ENCODE measurements at regions not wholly inside any gene's neighbourhood (a gene's known extent, or its start where the extent isn't known, plus 50 kb on each side); places are given as distances from the start of the nearest gene placed in this dataset.

DNA sequence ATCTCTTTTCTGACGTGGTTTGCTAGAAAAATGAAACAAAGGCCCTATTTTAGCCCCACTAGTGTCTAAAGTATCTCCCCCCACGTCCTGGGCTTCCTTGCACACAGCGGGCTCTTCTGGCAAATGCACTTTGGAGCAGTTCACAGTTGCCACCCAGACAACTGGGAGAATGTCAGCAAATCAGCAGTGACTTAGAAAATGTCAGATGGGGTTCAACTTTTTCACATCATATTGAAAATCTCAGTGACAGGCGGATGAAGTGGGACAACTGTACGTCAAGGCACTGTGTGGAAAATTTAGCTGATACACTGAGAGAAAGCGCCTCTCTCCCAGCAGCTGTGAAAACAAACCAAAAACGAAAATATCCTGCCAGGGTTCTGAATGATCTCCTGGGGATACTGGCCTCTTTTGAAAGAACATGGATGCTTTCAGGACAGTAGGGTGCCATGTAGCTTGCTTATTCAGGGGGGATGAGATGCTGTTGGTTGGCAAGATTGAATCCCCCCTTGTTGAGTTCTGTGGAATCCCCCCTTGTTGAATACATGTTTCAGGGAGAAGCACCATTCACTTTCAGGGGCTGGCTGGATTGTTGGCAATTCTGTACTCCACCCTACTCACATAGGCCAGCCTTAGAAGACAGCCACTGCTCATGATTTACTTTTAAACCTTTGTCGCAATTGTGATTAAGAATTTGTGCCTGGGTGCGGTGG lies 372.8 kb upstream of the CELF2 start:
- DNase-seq, result no peak

DNA sequence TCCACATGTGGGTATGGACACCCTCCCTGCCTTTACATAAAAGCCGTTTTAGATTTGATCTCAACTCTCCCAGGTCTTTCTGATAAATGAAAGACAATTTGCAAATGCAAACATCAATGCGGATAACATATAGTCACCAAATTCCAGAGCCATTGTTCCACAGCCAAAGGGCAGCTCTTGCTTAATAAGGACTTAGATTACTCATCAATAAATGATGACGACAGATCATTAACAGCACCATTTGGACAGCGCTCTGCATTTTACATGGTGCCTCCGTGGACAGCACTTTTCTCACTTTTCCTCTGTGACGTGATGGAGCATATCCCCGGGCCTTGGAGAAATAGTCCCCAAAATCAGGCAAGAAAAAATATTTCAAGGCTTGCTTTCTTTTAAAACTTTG lies 370.3 kb upstream of the CELF2 start:
- DNase-seq, result no peak

DNA sequence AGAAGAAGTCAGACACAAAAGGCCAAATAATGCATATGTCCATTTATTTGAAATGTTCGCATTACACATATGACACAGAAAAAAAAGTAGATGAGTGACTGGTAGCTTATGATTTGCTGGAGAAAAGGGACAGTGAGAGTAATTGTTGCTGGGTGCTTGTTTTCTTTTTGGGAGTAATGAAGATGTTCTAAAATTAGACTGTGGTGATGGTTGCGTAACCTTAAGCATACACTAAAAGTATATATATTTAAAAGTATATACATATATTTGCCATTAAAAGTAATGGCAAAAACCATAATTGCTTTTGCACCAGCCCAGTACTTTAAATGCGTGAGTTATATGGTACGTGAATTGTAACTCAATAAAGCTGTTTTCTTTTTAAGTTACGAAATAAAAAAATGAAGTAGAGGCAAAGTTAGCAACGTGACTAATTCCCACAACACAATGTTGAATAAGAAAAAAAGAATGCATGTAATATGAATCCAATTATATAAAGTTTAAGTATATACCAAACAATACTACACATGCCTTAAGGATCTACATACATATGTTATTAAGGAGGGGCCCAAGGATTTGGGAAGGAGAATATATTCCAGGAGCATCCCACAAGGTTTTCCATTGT lies 360.4 kb upstream of the CELF2 start:
- DNase-seq, result no peak

DNA sequence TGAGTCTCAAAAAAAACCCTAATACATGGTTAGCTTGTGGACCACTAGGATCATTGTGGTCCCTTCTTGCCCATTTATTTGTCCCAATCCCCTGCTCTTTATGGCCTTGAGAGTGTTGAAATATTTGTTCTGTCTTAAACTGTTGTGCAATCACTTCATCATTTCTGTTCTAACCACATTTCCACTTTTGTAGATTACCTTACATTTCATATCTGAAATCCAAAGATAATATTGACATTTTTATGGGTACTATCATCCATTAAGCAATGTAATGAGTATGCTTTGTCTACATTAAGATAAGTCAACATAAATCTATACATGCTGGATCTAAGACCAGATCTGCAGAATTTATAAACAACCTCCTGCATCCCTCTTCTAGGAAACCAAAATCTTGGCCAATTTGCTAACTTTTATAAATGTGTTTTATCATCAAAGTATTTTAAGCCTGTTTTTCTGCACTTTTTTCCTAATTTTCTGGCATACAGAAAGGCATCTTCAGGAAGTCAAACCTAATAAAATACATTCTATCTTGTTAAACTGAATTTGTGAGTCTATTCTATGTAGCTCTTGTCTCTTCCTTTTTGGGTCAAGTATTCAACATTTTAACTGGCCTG lies 359.4 kb upstream of the CELF2 start:
- DNase-seq, result no peak

DNA sequence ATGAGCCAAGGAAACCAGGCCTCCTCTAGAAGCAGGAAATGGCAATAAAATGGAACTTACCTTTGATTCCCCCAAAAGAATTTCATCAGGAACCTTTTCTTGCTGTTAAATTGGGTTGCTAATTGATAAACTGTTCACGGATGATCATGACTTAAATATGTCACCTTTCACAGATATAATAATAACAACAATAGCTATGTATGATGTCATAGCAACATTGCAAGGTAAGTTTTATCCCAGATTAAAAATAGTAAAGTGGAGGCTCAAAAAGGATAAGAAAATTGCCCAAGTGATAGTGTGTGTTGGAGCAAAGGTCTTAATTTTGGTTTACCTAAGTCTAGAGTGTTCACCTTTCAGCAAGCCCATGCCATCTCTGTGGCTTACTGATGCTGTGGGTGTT lies 357.6 kb upstream of the CELF2 start:
- DNase-seq, result no peak

DNA sequence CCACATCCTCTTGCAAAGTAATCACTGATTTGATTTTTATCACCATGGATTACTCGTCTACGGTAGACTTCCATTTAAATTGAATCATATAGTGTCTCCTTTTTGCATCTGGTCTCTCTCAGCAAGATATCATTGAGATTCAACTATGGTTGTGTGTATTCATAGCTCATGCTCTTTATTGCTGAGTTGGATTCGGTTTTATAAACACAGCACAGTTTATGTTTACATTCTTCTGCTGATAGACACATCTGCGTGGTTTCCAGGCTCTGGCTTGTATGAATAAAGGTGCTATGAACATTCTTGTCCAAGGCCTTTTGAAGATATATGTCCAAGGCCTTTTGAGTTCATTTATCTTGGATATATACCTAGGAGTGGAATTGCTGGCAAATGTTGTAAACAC lies 356.5 kb upstream of the CELF2 start:
- DNase-seq, result no peak

DNA sequence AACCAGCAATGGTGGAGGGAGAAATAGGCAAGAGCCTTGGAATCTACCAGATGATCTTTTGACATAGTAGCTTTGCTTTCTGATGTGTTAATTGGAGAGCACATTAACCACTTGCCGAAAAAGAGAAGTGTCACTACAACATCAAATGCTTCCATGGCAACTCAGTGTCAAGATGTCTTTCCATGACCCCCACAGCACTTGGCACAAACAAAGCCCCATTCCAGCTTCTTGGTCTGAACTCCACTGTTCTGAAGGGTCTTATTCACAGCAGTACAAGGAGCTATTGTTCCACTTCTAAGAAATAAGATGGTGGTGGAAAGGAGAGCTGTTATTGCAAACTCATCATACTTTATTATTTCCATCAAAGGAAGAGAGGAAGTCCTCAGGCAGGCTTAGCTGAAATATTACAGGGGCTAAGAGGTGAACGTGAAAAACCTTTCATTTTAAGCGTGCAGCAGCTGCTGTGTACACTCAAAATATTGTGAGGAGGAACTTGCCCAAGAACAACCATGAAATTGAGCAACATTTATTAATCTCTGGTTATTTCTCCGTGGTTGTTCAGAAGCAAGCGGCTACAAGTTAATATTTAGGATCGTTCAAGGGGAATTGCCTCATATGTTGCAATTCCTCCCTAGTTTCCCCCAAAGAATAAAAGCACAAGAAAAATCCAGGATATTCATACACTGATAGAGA lies 354.8 kb upstream of the CELF2 start:
- no peak for DNase-seq

DNA sequence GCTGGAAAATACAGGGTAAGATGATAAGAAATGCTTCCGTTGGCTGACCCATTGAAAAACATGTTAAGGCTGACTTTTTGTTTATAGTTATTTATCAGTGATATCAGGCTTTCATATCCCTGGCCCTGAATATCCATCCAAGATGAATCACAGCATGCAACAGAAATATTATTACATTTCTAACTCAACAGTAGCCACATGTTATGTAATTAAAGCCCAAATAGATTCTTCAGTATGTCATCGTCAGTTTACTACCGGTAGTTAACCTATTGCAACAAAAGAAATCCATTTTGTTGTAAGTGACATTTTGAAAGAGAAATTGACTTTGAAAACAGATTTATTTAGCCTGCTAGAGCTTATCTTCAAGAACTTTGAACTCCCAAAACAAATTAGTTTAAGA lies 354.1 kb upstream of the CELF2 start:
- no peak for DNase-seq

DNA sequence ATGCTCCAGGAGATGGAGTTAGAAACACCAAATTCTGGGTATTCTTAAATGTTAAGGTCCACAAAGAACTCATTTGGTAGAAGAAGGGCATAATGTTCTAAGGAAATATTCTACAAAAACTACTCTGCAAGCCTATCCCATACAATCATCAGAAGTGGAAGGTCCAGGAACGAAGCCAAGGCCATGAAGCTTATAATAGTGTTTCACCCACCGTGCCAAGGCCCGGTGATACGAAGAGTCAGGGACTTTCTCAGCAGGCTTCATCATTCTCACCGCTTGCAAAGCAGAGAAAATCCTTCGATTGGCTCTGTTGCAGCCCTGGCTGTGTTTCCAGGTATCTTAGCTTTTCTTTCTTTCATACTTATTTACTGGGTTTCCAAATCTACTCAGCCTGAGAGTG lies 351.9 kb upstream of the CELF2 start:
- DNase-seq, result no peak

DNA sequence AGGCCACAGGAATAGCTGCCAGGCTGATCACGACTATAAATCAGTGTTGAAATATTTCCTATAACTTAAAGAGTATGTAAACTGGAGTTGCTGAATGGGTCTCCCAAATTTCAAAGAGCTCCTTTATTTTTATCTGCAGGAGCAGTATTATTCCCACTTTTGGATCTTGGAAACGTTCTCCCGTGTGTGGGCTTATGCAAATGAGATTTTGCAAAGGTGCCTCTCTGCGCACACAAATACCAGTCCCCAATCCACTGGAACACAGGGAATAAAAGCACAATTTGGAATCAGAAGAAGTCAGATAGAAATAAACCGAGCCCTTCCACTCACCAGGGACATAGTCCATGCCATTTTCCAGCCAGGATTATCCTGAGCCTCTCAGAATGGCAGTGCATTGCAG lies 350.2 kb upstream of the CELF2 start:
- DNase-seq, result no peak

DNA sequence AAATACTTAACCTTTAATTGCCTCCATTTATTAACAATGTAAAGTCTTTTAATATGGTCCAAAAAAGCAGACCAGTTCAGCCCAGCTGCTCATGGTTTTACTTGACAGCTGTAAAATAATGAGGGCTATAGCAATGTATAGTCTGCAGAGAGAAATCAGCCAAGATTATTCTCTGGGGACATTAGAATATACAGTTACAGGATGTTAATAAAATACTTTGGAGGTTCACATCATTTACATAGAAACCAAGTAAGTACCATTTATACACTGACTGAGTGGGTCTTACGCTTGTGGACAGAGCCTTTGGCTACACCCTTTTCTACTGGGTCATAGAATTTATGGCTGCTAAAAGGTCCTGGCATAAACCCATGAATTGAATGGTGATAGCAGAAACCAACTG lies 340.7 kb upstream of the CELF2 start:
- no peak for DNase-seq

DNA sequence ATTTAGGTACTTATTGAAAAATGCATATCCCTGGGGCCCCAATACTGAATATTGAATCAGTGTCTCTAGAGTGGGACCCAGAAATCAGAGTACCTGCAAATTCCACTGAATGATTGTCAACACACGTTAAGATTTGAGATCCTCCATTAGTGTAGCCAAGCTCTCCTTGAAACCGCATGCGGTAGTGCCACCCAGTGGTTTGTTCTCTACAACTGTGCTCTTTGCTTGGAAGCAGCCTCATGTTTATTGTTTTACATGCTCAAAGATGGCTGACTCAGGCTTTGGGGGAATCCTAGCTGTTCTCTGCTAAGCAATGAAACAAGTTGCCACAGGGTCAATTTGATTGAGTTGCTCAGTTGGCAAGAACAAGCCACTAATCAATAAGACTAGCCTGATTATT lies 340.2 kb upstream of the CELF2 start:
- DNase-seq, result no peak

DNA sequence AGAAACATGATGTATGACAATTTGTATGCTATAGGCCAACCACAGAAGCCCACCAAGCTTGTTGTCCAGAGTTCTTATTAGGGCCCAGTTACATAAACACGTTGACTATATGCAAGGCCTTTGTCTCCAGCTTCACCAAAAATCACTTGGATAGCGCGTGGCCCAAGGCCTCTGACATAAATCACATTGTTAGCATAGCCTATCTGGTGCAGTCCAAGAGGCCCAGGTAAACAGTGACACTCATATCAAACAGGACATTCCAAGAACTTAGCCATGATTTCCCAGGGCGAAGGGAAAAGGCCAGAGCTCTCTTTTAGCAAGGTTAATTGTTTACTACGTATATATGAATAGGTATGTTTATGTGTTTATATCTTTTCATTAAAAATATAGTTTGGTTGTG lies 337.2 kb upstream of the CELF2 start:
- no peak for DNase-seq

DNA sequence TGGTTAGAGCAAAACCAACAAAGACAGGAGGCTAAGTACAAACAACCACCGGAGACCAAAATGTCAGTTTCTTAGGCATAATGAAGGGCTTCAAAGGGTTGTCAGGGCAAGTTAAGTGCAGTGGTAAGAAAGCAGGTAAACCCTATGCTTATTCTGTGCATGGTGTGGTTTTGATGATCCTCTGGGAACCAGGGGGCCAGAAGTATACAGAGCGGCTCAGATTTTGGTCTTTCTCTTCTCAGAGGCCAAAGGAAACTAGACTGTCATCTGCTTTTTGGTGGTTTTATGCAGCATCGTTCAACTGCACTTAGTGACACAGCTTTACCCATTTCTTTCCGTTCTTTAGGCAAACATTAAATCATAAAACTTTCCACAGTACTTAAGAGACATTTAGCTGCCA lies 332.7 kb upstream of the CELF2 start:
- DNase-seq, result no peak

DNA sequence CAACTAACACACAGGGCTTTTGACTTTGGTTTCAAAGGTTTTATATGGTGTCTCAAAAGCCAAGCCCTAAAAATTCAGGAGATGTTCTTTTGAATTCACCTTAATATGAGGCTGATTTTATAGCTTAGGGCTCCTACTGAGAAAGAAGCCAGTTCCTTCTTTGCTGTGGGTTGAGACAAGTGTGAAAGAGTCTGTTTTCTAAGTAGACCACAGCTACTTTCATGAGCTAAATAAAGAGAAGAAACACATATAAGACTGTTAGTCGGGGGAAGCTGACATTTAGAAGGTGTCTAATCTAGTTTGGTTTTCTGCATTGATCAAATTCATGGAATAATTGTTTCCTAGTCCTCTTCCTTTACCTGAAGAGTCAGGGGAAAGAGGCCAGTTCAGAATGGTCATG lies 332.1 kb upstream of the CELF2 start:
- no peak for DNase-seq

DNA sequence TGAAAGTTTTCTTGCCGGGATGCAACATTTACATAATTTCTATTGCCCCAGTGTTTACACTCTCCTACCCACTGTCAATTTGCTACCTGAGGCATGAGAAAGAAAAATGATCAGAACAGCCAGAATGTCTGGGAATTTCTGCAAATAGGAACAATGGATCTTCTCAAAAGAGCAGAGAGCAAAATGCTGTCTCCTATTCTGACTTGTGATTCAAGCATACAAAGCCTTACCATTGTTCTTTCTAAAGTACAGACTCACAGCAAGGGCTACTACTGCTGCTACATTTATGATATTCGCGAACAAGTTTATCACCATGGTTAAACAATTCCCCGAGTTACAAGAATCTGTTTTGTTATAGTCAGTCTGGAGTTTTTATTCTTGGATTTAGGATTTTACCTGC lies 329.9 kb upstream of the CELF2 start:
- no peak for DNase-seq

DNA sequence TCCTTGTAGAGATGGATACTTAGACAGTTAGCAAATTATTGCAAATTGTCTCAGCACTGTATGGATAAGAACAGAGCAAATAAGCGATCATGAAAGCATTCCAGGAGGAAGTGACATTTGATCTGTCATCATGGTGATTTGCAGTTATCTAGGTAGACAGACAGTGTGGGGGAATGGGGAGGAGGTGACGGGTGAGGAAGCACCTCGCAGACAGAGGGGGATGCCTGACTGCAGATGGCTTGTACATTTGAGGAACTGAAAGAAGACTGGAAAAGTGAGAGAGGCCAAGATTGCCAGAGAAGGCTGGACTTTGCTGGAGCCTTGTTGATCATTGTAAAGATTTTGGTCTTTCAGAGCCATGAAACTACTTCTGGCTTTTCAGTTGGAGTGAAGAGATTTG lies 318.2 kb upstream of the CELF2 start:
- no peak for DNase-seq

DNA sequence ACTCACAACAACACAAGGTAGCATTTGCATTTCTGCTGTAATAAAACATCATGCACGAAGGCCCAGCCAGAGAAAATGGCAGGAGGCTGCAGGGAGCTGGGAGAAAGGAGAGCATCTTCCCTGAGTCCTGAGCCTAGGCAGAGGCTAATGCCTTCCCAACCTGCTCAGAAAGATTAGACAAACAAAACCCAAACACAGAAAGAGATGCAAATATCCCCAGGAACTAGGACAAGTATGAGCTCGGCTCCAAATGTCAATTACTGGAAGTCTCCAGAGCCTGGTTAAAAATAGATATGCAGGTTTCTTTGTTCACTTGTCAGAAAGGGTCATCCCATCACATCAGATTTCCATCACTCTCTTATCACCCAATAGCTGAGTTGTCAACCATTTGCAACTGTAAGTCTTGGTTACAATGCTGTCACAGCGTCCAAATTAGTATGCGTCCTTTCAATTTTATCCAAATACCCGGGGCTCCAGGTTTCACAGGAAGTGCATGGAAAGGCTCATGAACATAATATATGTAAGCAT lies 316.5 kb upstream of the CELF2 start:
- no peak for DNase-seq

DNA sequence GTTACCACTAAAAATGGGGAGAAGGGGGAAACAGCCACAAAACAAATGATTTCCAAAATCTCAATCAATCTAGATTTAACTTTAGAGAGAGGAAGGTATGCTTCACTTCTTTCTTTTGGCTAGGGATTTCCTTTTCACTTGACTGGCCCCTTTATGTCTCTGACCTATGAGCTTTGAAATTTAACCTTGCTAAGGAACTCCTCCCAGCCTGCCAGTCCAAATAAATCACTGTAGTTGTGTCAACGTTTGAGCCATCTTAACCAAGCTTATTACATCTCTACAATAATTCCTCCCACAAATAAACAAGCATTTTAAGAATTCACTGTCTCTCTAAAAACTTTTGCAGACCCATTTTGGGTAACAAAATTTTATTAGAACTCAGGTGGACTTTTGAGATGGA lies 315.5 kb upstream of the CELF2 start:
- DNase-seq, result no peak

DNA sequence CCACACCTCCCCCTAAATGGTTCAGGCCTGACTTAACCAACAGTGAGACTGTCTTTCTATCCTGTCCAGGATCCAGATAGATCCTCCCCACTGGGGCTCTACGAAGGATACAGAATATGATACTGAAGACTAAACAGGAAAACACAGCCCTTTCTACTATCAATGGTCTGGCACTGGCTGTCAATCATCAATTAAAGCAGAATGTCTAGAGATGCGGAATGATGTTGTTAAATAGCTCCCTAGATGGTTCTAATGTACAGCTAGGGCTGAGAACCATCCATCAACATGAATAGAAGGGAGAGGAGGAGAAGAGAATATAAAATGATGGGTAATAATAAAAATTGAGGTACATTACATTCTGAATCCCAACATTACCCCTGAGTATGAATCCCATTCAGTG lies 314.3 kb upstream of the CELF2 start:
- no peak for DNase-seq

DNA sequence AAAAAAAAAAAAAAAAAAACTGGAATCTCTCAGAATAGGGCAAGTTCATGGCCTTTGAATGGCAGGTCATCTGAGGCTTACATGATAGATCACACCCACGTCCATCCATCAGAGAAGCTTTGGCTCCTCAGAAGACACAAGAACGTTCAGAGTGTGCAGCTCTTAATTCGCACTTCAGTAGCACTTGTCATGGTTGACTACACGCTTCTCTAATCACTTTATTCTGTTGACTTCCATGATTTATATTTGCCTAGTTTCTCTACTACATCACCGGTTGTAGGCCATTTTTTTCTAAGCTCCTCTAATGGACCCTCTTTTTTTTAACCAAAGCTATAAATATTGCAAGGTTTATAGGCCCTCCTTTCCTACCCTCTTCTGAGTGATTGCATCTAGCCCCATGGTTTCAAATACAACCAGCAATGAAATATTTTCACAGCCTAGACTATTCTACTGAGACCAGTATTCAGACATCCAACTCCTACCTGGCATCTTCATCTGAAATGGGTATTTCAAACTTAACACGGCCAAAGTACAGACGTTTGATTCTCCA lies 305.4 kb upstream of the CELF2 start:
- no peak for DNase-seq

DNA sequence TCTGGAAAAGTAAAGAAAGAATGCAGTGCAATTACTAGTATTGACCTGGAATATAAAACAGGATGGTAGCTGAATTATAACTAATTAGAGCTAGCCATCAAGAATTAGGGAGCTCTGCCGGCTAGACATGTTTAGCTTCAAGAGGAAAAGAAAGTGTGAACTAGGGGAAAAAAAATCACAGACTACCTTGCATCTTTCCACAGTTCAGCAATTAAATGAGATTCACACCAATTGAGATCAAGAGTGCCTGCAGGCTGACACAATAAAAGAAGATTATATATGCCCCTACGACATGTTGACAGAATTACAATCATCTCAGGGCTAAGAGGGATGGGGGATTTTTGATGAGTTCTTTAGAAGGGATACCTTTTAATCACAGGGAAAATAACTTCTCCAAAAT lies 303.3 kb upstream of the CELF2 start:
- DNase-seq, result no peak

DNA sequence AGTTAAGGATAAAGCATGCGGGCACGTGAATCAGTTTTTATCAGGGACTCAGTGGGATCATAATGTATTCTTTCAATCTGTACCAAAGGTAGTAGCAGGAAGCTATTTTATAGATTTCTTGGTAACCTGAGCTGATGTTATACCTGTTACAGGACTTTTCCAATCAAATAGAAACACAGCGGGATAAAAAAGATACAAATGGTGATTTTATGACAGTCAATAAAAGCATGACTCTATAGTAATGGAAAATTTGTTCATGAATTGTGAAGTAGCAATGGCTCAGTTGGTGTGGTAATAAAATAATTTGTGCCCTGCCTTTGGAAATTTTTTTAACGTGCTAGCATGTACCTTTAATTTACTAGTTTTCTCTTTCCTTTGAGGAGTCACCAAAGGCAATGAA lies 300.7 kb upstream of the CELF2 start:
- DNase-seq, result no peak

DNA sequence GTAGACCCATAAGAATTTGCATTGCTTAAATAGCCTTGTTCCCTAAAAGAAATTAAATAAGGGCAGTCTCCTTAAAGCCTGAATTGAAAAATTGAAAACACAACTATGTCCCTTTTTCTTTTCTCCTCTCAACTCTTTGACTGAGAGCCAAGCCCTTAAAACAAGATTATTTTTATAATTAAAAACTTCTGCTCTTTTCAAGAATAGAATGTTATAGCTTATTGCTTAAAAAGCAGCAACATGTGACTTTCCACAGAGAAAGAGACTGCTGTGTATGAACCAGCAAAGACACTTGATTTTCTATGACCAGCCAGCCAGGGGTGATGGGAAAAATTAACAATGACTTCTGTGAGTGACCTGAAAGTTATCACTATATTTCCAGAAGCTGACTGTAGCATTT lies 295.2 kb upstream of the CELF2 start:
- no peak for DNase-seq
